ENCODE measurements at regions not wholly inside any gene's neighbourhood (a gene's known extent, or its start where the extent isn't known, plus 50 kb on each side); places are given as distances from the start of the nearest gene placed in this dataset.

DNA sequence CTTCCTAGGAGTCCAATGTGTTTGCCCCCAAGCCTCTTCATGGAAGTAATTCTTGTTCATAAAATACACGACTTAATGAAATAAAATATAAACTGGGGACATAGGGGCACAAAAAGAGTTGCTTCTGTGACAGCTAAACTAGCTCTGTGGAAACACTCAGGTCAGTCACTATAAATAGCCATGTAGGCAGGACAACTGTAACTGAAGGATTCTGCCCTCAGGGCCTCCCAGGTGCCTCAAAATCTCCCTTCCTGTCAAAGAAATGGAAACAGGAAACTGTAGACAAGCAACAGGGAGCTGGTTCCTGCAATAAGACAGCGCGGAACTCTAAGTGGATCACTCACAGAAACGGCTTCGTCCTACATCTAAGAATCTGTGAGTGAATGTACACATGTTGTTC is 178.1 kb upstream of the ZFHX3 start:
- no peak for TF ChIP-seq FOXK2 (IDR thresholded peaks at IDR 0.05)
- no peak for TF ChIP-seq ELF4 (IDR thresholded peaks at IDR 0.05)
- no peak for TF ChIP-seq FOXM1 (IDR thresholded peaks at IDR 0.05; ENCODE audit: borderline replicate concordance)
- no peak for TF ChIP-seq ARNT (IDR thresholded peaks at IDR 0.05)
- TF ChIP-seq NFRKB (IDR thresholded peaks at IDR 0.05) = no peak
- TF ChIP-seq LEF1 (IDR thresholded peaks at IDR 0.05; ENCODE audit: borderline replicate concordance) = no peak

All from HEK293T (cell line).